Epithelial cell of proximal tubule (primary cell): ENCODE measurements at regions not wholly inside any gene's neighbourhood (a gene's known extent, or its start where the extent isn't known, plus 50 kb on each side); places are given as distances from the start of the nearest gene placed in this dataset.
"Not testable (repeated sequence)": the region's sequence is repeated elsewhere in the genome, so short reads cannot be mapped to it uniquely, and the experiment has no call there.

Experiments
- DNase-seq: peaks from one replicate; pipeline ENCODE4 v3.0.0-alpha.2; 2011; ENCODE audit warnings: low read depth
- H3K4me3 ChIP-seq: 2 replicates; pipeline ENCODE4 v1.5.1; 2011; ENCODE audit warnings: low read depth, mild to moderate bottlenecking, low read length
- TF ChIP-seq, protein P1 (sequence below): conservative IDR thresholded peaks from 2 replicates; pipeline ENCODE4 v1.5.1; 2012; ENCODE audit warnings: low read depth, mild to moderate bottlenecking, low read length

DNA sequence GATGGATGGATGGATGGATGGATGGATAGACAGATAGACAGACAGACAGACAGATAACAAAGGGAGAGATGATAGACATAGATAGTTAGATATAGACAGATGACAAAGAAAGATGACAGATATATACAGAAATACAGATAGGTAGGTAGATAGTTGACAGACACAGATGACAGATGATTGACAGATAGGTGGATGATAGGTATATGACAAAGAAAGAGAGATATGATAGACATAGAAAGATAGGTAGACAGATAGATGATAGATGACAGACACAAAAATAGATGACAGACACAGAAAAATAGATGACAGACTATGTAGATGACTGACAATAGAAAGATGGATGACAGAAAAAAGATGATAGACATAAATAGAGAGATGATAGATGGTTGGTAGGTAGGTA is 200.0 kb upstream of the TAS2R1 start:
- DNase-seq = no peak
- no peak overlapping the region for H3K4me3 ChIP-seq
- TF ChIP-seq, protein P1, sequence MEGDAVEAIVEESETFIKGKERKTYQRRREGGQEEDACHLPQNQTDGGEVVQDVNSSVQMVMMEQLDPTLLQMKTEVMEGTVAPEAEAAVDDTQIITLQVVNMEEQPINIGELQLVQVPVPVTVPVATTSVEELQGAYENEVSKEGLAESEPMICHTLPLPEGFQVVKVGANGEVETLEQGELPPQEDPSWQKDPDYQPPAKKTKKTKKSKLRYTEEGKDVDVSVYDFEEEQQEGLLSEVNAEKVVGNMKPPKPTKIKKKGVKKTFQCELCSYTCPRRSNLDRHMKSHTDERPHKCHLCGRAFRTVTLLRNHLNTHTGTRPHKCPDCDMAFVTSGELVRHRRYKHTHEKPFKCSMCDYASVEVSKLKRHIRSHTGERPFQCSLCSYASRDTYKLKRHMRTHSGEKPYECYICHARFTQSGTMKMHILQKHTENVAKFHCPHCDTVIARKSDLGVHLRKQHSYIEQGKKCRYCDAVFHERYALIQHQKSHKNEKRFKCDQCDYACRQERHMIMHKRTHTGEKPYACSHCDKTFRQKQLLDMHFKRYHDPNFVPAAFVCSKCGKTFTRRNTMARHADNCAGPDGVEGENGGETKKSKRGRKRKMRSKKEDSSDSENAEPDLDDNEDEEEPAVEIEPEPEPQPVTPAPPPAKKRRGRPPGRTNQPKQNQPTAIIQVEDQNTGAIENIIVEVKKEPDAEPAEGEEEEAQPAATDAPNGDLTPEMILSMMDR = no peak

DNA sequence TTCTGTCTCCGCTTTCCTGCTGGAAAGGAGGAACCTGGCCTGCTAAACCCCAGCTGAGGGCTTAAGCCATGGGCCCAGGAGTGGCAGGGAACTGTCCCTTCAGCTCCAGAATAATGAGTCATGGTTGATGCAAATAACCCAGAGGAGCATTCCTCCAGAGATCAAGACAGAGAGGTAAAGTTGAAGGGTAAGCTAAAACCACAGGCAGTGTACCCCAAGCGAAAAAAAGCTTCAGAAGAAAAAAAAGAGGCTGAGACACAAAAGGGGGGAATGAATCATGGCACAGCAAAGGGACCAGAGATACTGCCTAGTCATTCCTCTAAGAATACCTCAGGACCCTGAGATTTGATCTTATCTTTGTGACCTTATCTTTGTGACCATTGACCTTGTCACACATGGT is 199.5 kb upstream of the TAS2R1 start:
- TF ChIP-seq, protein P1 = no peak
- H3K4me3 ChIP-seq = no peak overlapping the region
- DNase-seq = no peak

DNA sequence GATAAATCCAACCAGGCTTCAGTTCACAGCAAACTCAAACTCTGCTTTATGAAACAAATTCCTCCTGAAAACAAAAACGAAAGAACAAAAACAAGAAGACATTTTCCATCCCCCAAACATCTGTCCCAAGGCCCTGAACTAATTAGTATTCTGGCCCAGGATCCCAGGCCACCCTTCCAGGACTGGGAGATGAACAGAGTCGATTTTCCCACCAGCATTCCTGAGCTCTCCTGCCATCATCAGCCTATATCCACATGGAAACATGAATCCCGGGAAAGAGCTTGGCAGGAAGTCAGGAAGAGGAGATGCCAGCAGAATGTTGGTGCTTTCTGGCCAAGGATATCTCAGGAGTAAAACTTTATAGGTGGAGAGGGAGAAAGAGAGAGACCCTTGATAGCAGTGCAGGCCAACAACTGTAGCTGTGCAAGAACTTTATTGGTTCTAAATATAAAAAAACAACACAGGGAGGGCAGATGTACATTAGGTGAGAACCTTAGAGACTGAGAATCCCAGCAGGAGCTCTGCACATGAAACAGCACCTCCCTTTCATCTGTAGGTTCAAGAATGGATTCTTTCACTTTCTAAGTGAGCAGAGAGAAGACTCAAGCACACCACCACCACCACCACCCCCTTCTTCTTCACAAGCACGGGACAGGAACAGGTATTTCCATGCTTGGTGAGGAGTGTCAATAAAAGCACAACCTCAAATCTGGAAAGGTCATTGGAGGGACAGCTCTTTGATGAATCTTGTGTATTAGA is 190.7 kb upstream of the TAS2R1 start:
- no peak overlapping the region for H3K4me3 ChIP-seq
- no peak for DNase-seq
- TF ChIP-seq, protein P1 = no peak

DNA sequence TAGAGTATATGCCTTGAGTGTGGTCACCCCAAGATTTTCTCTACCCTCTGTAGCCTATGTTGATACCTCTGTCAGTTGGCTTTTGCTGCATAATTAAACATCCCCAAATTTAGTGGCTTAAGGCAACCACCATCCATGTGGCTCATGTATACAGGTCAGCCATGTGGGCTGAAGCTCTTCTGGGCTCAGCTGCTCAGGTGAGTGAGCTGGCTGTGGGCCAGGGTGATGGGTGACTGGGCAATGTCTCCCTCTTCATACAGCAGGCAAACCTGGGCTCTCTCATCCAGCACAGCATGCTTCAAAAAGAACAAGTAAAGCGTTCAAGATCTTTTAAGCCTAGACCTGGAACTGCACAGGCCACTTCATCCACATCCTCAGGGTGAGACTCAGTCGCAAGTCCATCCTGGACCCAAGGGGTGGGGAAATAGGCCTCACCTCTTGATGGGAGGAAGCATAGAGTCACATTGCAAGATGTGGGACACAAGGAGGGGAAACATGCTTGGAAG is 188.2 kb upstream of the TAS2R1 start:
- no peak for DNase-seq
- no peak overlapping the region for H3K4me3 ChIP-seq
- TF ChIP-seq, protein P1 = no peak

DNA sequence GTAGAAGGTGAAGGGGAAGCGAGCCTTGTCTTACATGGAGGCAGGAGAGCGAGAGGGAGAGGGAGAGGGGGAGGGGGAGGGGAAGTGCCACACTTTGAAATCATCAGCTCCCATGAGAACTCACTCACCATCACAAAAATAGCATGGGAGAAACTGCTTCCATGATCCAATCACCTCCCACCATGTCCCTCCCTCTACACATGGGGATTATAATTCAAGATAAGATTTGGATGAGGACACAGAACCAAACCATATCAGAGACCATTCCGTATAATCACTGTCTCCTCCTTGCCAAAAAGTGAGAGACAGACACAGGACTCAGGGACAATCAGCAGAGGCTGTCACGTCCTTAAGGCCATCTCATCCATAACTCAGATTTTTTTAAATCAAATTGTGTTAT is 187.7 kb upstream of the TAS2R1 start:
- DNase-seq = no peak
- no peak overlapping the region for H3K4me3 ChIP-seq
- TF ChIP-seq, protein P1 = no peak

DNA sequence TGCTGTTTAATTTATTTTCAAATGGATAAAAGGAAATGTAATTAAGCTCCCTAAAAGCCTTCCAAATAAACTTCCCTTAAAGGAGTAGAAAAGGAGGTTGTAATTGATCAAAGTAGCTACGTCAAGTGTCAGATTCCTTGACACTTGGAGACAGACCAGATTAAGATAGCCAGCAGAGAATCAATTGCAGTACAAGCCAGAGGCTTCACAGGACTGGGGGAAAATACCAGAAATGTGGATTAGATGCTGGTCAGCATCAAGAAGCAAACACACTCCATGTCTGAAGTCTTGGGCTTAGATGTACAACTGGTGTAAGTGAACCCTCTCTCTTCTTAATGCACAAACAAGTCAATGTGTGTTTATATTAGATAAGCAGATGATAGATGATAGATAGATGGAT is 184.9 kb upstream of the TAS2R1 start:
- TF ChIP-seq, protein P1 = no peak
- DNase-seq = no peak
- no peak overlapping the region for H3K4me3 ChIP-seq

DNA sequence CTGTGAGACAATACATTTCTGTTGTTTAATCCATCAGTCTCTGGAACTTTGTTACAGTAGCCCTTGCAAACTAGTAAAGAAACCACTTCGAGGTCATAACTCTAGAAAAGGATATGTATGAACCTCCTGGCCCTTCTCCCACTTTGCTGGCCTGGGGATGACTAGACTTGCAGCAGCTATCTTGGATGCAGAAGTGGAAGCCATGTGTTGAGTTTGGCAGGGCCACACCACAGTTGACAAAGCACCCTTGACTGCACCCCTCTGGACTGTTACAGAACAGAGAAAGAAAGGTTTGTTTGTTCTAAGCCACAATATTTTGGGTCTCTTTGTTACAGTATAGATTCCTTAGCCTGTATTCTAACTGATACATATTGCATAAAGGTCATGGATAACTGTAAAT is 183.2 kb upstream of the TAS2R1 start:
- TF ChIP-seq, protein P1 = no peak
- H3K4me3 ChIP-seq = no peak overlapping the region
- no peak for DNase-seq

DNA sequence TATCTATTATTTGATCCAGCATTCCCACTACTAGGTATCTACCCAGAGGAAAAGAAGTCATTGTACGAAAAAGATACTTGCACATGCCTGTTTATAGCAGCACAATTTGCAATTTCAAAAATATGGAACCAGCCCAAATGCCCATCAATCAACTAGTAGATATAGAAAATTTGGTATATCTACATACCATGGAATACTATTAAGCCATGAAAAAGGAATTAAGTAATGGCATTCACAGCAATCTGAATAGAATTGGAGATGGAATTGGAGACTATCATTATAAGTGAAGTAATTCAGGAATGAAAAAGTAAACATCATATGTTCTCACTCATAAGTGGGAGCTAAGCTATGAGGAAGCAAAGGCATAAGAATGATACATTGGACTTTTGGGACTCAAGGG is 177.2 kb upstream of the TAS2R1 start:
- not testable (repeated sequence) for H3K4me3 ChIP-seq, DNase-seq
